HG03280 (cell line): ENCODE measurements at regions not wholly inside any gene's neighbourhood (a gene's known extent, or its start where the extent isn't known, plus 50 kb on each side); places are given as distances from the start of the nearest gene placed in this dataset.

Experiments
- ATAC-seq: cut with Tn5 transposase; IDR thresholded peaks from one replicate; pipeline ENCODE4 v1.9.1; 2021; ENCODE audit warnings: mild to moderate bottlenecking, moderate library complexity; ENCODE audit not compliant: unreplicated experiment

GRCh38 chr16:85306071-85306792 is 194.0 kb upstream of the CIBAR2 start:
- ATAC-seq: no peak

DNA sequence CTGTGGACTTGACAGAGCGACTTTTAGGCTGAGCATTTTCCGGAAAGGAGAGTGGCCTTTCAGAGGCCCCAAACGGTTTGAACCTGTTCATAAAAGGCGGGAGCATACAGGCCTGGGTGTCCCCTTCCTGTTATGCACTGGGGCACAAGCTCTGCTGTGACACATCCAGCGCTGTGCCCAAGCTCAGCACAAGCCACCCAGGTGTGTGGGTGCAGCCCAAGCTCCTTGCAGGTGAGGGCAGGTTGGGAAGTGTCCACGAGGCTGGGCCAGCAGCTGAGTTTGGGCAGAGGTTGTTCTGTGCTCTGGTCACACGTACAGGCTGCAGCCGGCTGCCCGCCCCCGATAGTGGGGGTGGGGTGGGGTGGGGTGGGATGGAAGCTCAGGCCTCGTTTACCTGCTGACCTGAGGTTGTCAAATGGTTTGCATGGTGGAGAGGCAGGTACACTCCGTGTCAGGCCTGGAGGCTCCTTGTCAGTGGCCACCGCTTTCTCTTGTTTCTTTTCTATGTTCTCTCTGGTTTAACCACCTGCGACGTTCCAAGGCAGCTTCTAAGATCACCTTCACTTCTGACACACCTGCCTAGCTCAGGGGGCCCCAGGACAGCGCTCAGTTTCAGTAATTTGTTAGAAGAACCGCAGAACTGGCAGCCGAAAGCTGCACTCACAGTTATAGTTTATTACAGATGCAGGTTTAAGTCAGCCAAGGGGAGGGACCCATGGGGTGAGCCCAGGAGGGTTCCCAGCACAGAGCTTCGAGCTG is 194.7 kb upstream of the CIBAR2 start:
- no peak for ATAC-seq

GRCh38 chr16:85307552-85308364 is 195.5 kb upstream of the CIBAR2 start:
- no peak for ATAC-seq

DNA sequence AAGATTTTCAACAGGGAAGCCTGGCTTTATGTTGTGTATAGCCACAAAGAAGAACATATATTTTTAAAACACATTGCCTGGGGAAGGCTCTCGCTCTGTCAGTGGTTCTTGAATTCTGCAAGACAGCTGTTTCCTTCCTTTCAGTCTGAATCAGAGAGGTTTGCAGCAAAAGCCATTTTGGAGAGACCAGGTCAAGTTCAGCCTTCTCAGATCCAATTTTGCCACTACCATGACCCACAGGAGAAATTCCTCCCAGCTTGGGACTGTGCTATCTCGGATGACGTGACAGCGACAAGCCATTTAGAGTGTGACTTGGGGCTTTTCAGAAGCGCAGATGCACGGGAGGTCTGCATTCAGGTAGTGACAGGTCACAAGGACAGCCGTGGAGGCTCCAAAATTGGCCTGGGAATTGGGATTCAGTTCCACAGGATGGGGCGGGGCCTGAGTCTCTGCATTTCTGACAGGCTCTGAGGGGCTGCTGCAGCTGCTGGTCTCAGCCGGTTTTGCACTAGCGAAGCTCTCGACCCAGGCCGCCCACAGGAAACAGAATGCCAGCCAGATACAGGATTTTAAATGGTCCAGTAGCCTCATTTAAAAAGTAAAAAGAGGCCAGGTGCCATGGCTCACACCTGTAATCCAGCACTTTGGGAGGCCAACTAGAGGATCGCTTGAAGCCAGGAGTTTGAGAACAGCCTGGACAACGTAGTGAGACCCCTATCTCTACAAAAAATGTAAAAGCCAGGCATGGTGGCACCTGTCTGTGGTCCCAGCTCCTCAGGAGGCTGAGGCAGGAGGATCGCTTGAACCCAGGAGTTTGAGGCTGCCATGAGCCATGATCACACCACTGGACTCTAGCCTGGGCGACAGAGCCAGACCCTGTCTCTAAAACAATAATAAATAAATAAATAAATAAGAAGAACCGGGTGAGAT is 196.6 kb upstream of the CIBAR2 start:
- no peak for ATAC-seq

DNA sequence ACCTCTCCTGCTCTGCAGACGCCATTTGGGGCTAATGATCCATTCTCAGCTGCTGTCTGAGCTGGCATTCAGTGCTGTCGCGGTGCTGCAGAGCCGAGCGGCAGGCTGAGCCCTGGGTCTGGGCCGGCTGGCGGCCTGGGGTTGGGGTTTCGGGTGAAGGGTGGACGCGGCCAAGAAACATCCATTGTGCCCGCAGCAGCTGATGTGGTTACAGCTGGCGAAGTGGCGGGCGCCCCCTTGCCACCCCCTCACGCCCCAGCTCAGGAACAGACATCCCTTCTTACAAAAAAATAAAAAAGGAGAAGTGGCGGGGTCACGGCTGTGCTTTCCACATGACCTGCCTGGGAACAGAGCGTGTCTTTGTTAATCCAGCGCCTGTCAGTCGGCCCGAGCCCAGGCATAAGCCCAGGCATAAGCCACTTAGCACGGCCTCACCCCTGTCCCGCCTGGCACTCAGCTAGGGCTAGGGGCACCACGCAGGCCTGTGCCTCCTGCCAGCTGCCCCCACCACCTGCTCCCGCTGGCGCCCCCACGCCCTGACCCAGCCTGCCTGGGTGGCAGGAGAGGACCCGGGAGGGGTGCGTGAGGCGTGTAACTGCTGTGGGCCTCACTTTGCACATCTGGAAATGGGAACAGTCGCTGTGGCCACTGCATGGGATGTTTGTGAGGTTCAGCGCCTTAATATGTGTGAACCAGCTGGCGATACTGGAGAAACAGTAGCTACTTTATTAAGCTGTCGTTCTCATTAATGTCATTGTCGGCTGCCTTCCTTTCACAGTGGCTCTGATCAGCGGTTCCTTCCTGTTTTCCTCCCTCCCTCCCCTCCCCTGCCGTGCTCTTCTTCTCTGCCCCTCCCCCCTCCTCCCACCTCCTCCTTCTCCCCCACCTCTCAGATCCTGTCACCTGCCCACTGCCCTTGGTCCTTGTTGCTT is 197.7 kb upstream of the CIBAR2 start:
- no peak for ATAC-seq

DNA sequence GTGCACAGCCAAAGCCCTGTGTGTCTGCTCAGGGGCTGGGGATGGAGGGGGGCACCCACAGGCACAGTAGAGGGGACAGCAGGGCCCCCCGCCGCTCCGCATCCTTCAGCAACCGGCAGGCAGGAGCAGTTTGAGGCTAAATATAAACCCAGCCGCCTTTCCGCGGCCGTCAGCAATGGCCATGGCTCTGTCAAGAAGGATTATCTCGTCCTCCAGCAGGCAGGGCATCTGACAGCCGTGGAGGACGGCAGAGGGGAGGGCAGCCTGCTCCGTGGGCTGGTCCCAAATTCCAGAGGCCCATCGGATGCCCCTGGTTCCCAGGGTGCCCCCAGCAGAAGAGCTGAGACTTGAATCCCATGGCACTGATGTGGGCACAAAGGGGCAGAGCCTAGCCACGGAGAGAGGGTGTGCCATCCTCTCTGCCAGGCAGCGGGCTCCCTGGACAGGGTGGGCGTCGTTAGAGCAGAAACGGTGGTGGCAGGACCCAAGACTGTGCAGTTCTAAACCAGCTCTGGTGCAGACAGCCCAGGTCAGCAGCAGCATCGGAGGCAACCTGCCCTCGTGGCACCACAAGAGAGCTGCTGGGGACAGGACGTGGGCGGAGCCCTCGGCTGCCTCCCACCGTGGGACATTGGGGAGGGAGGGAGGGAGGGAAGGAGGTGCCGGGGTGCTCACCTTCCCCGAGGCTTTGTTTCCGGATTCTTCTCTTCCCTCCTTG is 198.8 kb upstream of the CIBAR2 start:
- no peak for ATAC-seq

DNA sequence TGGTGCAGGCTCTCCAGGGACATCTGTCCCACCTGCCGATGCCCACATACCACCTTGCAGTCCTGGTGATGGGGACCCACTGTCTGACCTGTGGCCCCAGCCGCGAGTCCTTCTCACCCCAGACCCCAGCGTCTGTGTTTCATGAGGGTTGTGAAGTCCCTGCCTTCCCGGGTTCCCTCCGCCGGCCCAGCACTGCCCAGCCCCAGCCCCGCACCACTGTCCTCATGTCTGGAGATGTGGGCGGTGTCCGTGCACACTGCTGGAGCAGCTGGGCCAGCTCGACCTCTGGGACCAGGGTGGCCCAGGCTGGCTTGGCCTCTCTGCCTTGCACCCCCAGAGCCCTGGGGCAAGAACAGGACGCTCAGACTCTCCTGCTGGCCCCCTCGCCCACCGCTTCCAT is 199.5 kb upstream of the CIBAR2 start:
- no peak for ATAC-seq

- ATAC-seq: no peak
Measured at GRCh38 chr16:85312174-85312573, 199.9 kb upstream of the CIBAR2 start.

DNA sequence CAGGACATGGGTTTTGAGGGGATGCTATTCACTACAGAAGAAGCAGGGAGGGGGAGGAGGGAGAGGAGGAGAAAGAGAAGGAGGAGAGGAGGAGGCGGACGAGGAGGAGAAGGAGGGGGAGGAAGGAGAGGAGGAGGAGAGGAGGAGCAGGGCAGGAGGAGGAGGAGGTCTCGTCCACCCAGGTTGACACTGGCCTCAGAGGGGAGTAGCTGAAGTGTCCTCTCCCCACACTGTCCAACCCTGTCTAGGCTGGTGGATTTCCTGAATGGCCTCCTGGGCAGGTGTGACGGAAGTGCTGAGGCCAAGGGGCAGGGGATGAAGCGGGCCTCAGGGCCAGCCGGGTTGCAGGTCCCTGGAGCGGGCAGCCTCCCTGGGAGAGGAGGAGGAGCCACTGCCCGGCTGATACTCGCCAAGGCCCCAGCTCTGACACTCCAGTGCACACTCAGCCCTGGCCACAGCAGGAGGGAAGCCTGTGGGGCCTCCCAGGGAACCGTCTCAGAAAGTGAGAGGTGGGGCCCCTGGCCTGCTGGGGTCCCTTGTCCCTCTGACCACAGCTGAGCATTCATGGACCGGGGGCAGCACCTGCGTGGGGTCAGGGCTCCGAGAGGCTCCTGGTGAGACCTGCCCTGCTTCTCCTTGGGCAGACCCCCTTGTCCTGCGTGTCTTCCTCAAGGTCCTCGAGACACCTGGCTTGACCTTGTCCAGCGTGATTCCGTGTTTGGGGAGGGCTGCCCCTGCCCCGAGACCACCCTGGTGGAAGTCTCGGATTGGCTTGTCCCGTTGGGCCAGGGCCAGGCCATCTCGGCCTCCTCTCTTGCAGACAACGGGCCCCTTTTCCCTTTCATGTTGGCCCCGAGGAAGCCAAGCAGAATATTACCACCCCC is 200.6 kb upstream of the CIBAR2 start:
- no peak for ATAC-seq

DNA sequence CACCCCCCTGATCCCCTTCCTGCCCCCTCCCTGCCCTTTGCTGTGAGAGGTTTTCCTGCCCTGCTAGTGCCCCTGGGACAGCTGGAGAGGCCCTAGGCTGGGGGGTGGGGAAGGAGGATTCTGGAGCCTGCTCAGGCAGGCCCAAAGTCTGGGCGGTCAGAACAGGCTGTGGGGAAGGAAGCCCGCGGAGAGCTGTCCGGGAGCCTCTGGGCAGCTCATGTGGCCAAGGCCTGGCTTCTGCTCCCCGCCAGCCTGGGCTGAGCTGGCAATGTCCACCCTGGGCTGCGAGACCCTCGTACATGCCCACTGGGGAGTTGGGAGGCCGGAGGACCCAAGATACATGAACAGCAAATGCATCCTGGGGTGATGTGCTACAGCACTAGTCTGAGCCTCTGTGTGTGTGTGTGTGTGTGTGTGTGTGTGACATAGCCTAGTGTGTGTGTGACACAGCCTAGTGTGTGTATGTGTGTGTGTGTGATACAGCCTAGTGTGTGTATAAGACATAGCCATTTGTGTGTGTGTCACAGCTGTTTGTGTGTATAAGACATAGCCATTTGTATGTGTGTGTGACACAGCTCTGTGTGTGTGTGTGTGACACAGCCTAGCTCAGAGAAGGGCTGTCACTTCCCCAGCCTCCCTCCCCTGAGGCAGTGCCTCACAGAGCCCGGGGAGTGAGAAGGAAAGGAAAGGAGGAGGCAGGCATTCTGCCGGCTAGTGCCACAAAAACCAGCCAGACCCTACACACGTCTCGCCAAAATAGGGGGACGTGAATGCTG is 201.4 kb upstream of the CIBAR2 start:
- no peak for ATAC-seq

DNA sequence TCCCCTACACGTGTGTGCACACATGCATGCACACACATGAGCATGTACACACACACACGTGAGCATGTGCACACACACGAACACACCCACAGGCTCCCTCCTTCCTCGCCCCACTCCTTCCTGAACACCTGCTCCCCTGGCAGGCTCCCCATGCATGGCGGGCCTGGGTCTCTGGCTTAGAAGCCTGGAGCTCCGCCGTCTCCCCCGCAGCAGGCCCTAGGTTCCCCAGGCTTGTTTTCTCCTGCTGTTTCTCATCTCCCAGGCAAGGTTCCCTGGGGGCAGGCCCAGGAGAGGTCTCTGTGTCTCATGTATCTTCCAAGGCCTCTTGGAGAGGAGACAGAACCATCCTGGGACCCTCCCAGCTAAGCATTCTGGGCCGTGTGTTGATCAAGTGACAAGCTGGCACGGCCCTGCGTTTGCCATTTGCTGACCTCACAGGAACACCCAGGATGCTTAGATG is 202.3 kb upstream of the CIBAR2 start:
- no peak for ATAC-seq

- ATAC-seq: no peak
Measured at GRCh38 chr16:85315866-85316265, 203.6 kb upstream of the CIBAR2 start.

DNA sequence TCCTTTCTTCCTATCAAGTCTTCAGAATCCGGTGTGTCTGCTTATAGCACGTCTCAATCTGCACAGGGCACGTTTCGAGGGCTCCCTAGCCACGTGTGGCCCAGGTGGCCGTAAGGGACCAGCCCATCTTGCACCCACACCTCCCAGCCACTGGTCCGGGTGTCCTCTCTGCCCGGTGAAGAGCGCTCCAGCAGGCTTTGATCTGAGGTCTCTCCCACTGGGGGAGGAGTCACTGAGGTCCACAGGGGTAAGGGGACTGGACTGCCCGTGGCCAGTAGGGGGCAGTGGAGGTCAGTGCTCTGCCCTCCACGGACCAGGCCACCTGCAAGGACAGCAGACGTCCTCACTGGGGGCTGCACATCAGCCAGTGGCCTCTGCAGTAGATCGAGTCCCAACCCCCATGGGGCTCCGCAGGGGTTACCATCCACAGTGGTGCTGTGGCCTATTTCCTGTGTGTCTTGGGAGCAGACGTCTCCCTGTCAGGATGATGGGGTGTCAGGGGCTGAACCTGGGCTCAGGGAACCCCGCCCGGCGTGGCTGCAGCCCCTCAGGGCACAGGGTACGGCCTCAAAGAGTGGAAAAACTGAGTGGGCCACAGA is 204.1 kb upstream of the CIBAR2 start:
- ATAC-seq: no peak

DNA sequence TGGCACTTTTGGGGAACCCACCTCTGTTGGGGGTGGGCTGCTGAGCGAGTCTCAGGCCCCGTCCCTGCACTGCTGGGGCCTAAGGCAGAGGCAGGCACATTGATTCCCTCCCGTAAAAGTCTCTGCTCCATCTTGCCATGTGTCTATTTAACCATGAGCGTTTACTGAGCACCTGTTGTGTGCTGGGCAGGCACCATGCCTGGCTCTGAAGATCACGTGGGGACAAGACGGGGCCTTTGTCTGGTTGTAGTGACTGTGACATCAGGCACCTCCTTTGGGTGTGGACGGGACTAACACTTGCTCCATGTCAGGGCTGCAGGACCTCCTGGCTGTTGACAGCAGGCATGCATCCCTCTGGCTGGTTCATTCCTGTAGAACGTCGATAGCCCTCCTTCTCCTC is 204.7 kb upstream of the CIBAR2 start:
- no peak for ATAC-seq

DNA sequence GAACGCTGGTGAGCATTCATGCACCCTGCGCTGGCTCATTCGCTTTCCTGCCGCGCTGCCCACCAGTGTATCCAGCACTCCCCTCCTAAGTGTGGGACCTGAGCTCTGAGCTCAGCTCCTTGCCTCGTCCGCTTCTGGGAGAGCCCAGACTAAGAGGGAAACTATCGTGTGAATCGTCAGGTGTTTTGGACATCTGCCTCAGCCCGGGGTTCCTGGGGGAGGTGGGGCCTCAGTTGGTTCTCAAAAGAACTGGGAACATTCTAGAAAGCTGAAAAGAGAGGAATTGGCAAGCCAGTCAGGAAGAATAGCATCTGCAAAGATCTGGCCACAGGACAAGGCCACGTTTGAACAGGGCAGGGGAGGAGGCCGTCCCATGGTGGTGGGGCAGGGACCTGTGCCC is 205.4 kb upstream of the CIBAR2 start:
- no peak for ATAC-seq

DNA sequence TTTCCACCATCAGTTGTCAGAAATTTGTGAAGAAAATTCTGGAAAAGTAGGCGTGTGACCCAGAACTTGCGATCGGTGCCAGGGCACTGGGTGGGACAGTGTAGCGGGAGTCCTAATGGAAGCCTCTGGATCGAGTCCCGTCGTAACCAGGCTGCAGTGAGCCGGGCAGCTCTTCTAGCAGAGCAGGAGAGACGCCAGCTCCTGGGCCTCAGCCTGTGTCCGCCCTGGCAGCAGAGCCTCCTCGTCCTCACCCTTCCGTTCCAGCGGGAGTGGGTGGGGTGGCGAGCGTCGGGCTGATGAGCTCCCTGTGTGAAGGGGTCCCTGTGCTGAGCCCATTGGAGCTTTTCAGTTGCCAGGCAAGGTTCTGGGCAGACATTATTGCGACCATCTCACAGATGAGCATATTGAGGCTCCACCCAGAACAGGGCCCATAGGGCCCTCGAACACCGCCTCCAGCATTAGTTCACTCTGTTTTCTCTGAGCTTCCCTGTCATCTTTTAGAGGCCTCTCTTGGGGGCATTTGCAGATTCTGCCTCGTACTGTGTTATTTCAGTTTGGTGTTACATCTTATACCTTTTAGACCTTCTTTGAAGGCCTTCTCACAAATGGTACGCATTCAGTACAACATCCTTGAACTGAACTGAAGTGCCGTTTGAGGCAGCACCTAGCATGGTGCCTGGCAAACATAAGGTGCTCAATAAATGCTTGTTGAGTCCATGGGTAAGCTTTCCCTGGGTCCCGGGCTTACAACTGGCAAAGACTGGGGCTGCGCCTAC is 207.1 kb upstream of the CIBAR2 start:
- ATAC-seq: no peak
